Upper lobe of left lung (tissue), 6 donors: ENCODE measurements at regions not wholly inside any gene's neighbourhood (a gene's known extent, or its start where the extent isn't known, plus 50 kb on each side); places are given as distances from the start of the nearest gene placed in this dataset.

Experiments used
- ATAC-seq, 2 donors: fragments of 200-7000 bp; cut with Tn5 transposase; one replicate each; pipeline ENCODE4 v1.9.1; 2022; ENCODE audit warnings: mild to moderate bottlenecking in 2 of 2, moderate library complexity in 2 of 2; ENCODE audit not compliant: low FRiP score in 2 of 2
- DNase-seq, 2 donors: peaks; one replicate each; pipeline ENCODE4 v3.0.0-alpha.2; 2019 to 2020
- H3K27ac ChIP-seq, 4 donors: fragments of 200-600 bp; sonication (generic); one replicate each; pipeline ENCODE4 v1.5.1; 2016 to 2019
- H3K27me3 ChIP-seq, 4 donors: fragments of 200-600 bp; sonication (generic); one replicate each; pipeline ENCODE4 v1.5.1; 2017 to 2019
- H3K36me3 ChIP-seq, 4 donors: fragments of 200-600 bp; sonication (generic); one replicate each; pipeline ENCODE4 v1.5.1; 2016 to 2019
- H3K4me1 ChIP-seq, 4 donors: fragments of 200-600 bp; sonication (generic); one replicate each; pipeline ENCODE4 v1.5.1; 2018 to 2019
- H3K4me3 ChIP-seq, 4 donors: fragments of 200-600 bp; sonication (generic); one replicate each; pipeline ENCODE4 v1.5.1; 2017 to 2019; ENCODE audit warnings: mild to moderate bottlenecking in 2 of 4, moderate library complexity in 1 of 4
- H3K9me3 ChIP-seq, 4 donors: fragments of 200-600 bp; sonication (generic); one replicate each; pipeline ENCODE4 v1.5.1; 2018 to 2019
- EP300 ChIP-seq, 4 donors: sonication (generic); formaldehyde crosslinking; IDR thresholded peaks; one replicate each; pipeline ENCODE4 v1.5.1; 2017; ENCODE audit warnings: antibody characterized with exemption in 4 of 4, control low read depth in 2 of 4
- POLR2A ChIP-seq, 4 donors: fragments of 450-650 bp; IDR thresholded peaks; one replicate each; pipeline ENCODE4 v1.5.1; 2016 to 2017; ENCODE audit warnings: antibody characterized with exemption in 4 of 4, mild to moderate bottlenecking in 2 of 4
- POLR2AphosphoS5 ChIP-seq, 2 donors: sonication (generic); formaldehyde crosslinking; IDR thresholded peaks; one replicate each; pipeline ENCODE4 v1.5.1; 2017; ENCODE audit warnings: antibody characterized with exemption in 2 of 2
- WGBS, 2 donors: methylation state at CpG; one replicate each; pipeline ENCODE4 v1.1.5; 2017 to 2018; 5-methylcytosine and 5-hydroxymethylcytosine counted together
- TF ChIP-seq, protein P1 (sequence below), 6 experiments: fragments of 450-650 bp in 4 of 6; fragments of 200-600 bp in 2 of 6; sonication (generic) in 2 of 6; IDR thresholded peaks; one replicate each; pipeline ENCODE4 v1.5.1; 2016 to 2019; ENCODE audit warnings: antibody characterized with exemption in 6 of 6
- donor health status: DM: no; HTN: no; CAD: no; lungs with moderate emphysema.
- donor health status: DM: no; HTN: yes; CAD: no; lungs with severe emphysema.

DNA sequence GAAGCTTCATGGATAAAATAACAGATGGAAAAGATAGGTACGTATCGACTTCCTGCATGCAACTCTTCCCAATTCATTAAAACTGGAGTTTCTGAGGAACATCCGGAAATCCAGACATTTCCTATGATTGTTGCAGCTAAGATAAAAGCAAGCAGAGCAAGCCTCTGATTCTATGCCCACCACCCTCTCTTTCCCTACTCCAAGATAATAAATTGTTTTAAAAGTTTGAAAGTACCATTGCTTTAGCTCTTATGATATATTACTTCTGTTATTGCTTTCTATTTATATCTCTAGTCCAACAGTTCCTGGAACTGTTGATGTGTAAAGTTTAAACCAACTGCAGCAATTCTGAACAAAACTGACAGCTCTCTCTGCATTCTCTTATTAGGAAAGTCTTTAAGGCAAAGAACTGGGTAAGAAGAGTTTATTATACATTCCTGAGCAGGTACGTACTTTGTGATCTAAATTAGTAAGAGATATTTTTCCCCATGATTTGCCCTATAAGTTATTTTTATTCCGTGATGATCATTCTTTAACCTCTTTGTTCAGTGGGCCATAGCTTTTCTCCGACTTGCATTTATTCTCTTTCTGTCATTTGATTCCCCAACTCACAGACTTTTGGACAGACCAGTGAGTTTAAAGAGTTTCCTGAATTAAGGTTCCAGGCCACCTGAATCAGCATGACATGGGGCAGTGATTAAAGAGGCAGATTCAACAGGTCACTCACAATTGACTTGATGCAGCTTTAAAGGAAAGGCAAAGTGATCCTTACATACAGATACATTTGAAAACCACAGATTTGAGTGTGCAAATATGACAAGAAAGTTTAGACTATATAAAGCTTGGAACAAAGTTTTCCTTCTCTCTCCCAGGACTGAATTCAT, 94.2 kb upstream of the THRB start:
- peaks cover 0 to 9% (median 6%) of the 10 kb centered on the region in 4 donors for H3K4me1 ChIP-seq
- no peaks in the 10 kb centered on the region for H3K36me3 ChIP-seq
- WGBS, 2 donors, result 33 to 57% methylated on average over 6 of the region's 6 CpGs
- DNase-seq (no peak), ATAC-seq (no peak)
- no peaks in the 10 kb centered on the region for H3K9me3 ChIP-seq
- no peak for TF ChIP-seq POLR2A (IDR thresholded peaks at IDR 0.05)
- TF ChIP-seq, protein P1, sequence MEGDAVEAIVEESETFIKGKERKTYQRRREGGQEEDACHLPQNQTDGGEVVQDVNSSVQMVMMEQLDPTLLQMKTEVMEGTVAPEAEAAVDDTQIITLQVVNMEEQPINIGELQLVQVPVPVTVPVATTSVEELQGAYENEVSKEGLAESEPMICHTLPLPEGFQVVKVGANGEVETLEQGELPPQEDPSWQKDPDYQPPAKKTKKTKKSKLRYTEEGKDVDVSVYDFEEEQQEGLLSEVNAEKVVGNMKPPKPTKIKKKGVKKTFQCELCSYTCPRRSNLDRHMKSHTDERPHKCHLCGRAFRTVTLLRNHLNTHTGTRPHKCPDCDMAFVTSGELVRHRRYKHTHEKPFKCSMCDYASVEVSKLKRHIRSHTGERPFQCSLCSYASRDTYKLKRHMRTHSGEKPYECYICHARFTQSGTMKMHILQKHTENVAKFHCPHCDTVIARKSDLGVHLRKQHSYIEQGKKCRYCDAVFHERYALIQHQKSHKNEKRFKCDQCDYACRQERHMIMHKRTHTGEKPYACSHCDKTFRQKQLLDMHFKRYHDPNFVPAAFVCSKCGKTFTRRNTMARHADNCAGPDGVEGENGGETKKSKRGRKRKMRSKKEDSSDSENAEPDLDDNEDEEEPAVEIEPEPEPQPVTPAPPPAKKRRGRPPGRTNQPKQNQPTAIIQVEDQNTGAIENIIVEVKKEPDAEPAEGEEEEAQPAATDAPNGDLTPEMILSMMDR (IDR thresholded peaks at IDR 0.05), result no peak
- no peak for TF ChIP-seq POLR2AphosphoS5 (IDR thresholded peaks at IDR 0.05)
- no peak for TF ChIP-seq EP300 (IDR thresholded peaks at IDR 0.05)
- no peak overlapping the region for H3K27ac ChIP-seq
- no peaks in the 10 kb centered on the region for H3K27me3 ChIP-seq
- no peak overlapping the region for H3K4me3 ChIP-seq

DNA sequence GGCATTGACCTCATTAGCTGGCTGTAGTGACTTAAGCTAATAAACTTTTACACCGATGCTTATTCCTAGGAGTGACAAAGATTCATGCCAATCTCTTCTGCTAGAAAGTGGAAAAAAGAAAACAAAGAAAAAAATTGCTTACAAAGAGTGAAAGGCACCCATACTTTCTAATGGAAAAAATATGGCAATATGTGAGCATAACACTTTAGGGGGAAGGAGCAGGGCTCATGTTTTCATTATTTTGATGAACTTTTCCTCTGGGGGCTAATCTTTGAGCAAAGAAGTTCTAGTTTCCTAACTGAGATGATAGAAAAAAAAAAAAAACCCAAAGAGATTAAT, 94.8 kb upstream of the THRB start:
- WGBS, 2 donors, result 19 to 33% methylated on average over 1 of the region's 1 CpG
- H3K27ac ChIP-seq, result no peak overlapping the region
- TF ChIP-seq POLR2A (IDR thresholded peaks at IDR 0.05) (no peak), EP300 (IDR thresholded peaks at IDR 0.05) (no peak), POLR2AphosphoS5 (IDR thresholded peaks at IDR 0.05) (no peak)
- TF ChIP-seq, protein P1 (IDR thresholded peaks at IDR 0.05), result no peak

DNA sequence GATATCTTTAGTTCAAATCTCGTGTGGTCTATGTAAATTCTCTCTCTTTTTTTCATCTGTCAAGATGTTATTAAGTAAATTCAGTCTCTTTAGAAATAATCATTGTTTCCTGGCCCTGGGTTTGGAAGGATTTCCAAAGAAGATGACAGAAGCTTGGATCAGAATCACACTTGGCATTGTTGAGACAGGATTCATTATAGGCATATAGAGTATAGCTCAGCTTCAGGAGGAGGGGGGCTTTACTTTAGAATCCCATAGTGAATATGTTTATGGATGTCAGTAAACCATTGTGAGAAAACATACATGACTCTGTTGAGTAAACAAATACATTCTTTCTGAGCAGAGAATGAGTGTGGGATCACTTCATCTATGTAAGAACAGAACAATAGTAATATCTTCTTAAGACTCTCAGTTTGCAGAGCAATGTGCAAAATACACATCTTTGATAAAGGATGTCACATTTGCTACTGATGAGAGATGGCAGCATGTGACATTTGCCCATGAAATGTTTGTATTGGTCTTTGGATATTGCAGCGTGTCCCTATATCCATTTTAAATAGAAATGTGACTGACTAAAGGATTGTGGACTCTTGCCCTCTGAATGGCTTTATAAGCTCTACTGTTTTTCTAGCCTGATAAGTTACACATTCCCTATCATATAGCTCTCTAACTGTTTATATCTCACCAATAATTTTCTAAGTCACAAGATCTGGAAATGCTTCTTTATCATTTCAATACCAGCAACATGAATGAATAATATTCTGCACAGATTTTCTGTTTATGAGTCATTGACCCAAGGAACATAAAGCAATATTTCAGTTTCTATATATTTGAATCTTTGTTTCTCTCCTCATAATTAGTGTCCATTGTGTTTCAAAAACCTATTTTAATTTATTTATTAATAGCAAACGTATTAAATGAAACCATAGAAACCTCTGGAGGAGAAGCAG, 95.6 kb upstream of the THRB start:
- no peak for DNase-seq
- TF ChIP-seq, protein P1 (IDR thresholded peaks at IDR 0.05), result no peak
- TF ChIP-seq POLR2A (IDR thresholded peaks at IDR 0.05) (no peak), POLR2AphosphoS5 (IDR thresholded peaks at IDR 0.05) (no peak), EP300 (IDR thresholded peaks at IDR 0.05) (no peak)
- no peak for ATAC-seq
- WGBS, 2 donors, result 57 to 64% methylated on average over 3 of the region's 3 CpGs
- H3K4me3 ChIP-seq, result no peak overlapping the region
- H3K4me1 ChIP-seq, result peaks cover 0 to 9% (median 6%) of the 10 kb centered on the region in 4 donors
- no peaks in the 10 kb centered on the region for H3K9me3 ChIP-seq
- no peaks in the 10 kb centered on the region for H3K36me3 ChIP-seq
- no peaks in the 10 kb centered on the region for H3K27me3 ChIP-seq
- H3K27ac ChIP-seq, result no peak overlapping the region

More for the DNA sequence above, 94.8 kb upstream of the THRB start:
- H3K9me3 ChIP-seq, result no peaks in the 10 kb centered on the region
- no peak overlapping the region for H3K4me3 ChIP-seq
- peaks cover 0 to 9% (median 6%) of the 10 kb centered on the region in 4 donors for H3K4me1 ChIP-seq
- no peaks in the 10 kb centered on the region for H3K27me3 ChIP-seq
- DNase-seq (no peak), ATAC-seq (no peak)
- H3K36me3 ChIP-seq, result no peaks in the 10 kb centered on the region

DNA sequence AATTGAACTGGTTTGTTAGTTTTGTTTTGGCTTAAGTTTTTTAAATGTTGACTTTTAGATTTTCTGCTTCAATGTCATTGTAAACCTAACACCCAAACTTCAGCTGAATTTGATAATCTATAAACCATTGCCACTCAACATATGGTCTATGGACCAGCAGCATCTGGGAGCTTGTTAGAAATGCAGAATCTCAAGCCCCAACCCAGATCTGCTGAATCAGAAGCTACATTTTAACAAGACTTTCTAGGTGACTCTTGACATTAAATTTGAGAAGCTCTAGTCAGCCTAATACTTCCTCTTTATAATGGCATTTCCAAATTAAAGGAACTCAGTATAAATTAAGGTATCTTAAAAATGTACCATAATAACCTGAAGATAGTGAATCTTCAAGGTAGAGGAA, 96.5 kb upstream of the THRB start:
- Histone ChIP-seq H3K4me1 (peaks cover 0 to 9% (median 6%) of the 10 kb centered on the region in 4 donors), H3K27ac (no peak overlapping the region), H3K36me3 (no peaks in the 10 kb centered on the region), H3K27me3 (no peaks in the 10 kb centered on the region), H3K9me3 (no peaks in the 10 kb centered on the region), H3K4me3 (no peak overlapping the region)
- TF ChIP-seq POLR2AphosphoS5 (IDR thresholded peaks at IDR 0.05), result no peak
- no peak for TF ChIP-seq EP300 (IDR thresholded peaks at IDR 0.05)
- TF ChIP-seq, protein P1 (IDR thresholded peaks at IDR 0.05), result no peak
- no peak for TF ChIP-seq POLR2A (IDR thresholded peaks at IDR 0.05)
- DNase-seq, result no peak
- ATAC-seq, result no peak
